Prostate gland (tissue), 2 donors: ENCODE measurements at regions not wholly inside any gene's neighbourhood (a gene's known extent, or its start where the extent isn't known, plus 50 kb on each side); places are given as distances from the start of the nearest gene placed in this dataset.
A peak's percentile ranks its signal among the peaks of the same experiment; 100 is the strongest.

Source experiments
- DNase-seq: peaks from one replicate; pipeline ENCODE4 v3.0.0-alpha.2; 2019; ENCODE audit warnings: low spot score
- H3K27ac ChIP-seq, 2 donors: fragments of 200-600 bp; sonication (generic); 2 replicates each; pipeline ENCODE4 v1.5.1; 2017 to 2019
- H3K27me3 ChIP-seq: fragments of 200-600 bp; sonication (generic); replicated peaks from 2 replicates; pipeline ENCODE4 v1.5.1; 2019; ENCODE audit not compliant: insufficient read depth
- H3K36me3 ChIP-seq, 2 donors: fragments of 200-600 bp; sonication (generic); 1 replicate in 1 of 2; 2 replicates in 1 of 2; pipeline versions ENCODE4 v1.5.1 to v1.8.1; 2017 to 2019
- H3K4me1 ChIP-seq: fragments of 200-600 bp; sonication (generic); replicated peaks from 2 replicates; pipeline ENCODE4 v1.5.1; 2019
- H3K4me3 ChIP-seq, 2 donors: fragments of 200-600 bp; sonication (generic); 2 replicates each; pipeline ENCODE4 v1.5.1; 2017 to 2019
- H3K9me3 ChIP-seq: fragments of 200-600 bp; sonication (generic); 2 replicates; pipeline ENCODE4 v1.5.1; 2017
- CTCF ChIP-seq, 4 experiments: fragments of 200-600 bp in 2 of 4; fragments of 450-650 bp in 2 of 4; sonication (generic) in 2 of 4; IDR thresholded peaks; 1 replicate in 3 of 4; 2 replicates in 1 of 4; pipeline ENCODE4 v1.5.1; 2016 to 2019; ENCODE audit warnings: antibody characterized with exemption in 4 of 4, mild to moderate bottlenecking in 2 of 4, moderate library complexity in 2 of 4
- POLR2A ChIP-seq: fragments of 450-650 bp; IDR thresholded peaks from one replicate; pipeline ENCODE4 v1.6.1; 2016; ENCODE audit warnings: antibody characterized with exemption, mild to moderate bottlenecking
- POLR2AphosphoS5 ChIP-seq: sonication (generic); formaldehyde crosslinking; IDR thresholded peaks from one replicate; pipeline ENCODE4 v1.6.1; 2017; ENCODE audit warnings: antibody characterized with exemption
- WGBS: methylation state at CpG from one replicate; pipeline ENCODE4 v1.1.5; 2018; 5-methylcytosine and 5-hydroxymethylcytosine counted together
- intact Hi-C: fragments of 100-400 bp; cut with DNase I; formaldehyde crosslinking; loops from one replicate; pipeline ENCODE4 v1.14.2; 2022

GRCh38 chr3:106673926-106674569 lies 703.2 kb upstream of the CCDC54 start:
- TF ChIP-seq POLR2AphosphoS5 (no peak), CTCF (IDR thresholded peaks at IDR 0.05) (no peak), POLR2A (no peak)
- Histone ChIP-seq H3K27me3 (no peaks in the 10 kb centered on the region), H3K27ac (no peak overlapping the region), H3K36me3 (no peaks in the 10 kb centered on the region), H3K9me3 (no peaks in the 10 kb centered on the region), H3K4me3 (no peak overlapping the region), H3K4me1 (no peaks in the 10 kb centered on the region)
- no peak for DNase-seq
- intact Hi-C loops: no loop called here
- WGBS: 85% methylated on average over 2 of the region's 2 CpGs

GRCh38 chr3:106675451-106675850 lies 701.8 kb upstream of the CCDC54 start:
- Histone ChIP-seq H3K4me1 (no peaks in the 10 kb centered on the region), H3K36me3 (no peaks in the 10 kb centered on the region), H3K27me3 (no peaks in the 10 kb centered on the region), H3K27ac (no peak overlapping the region), H3K4me3 (no peak overlapping the region), H3K9me3 (no peaks in the 10 kb centered on the region)
- 89% methylated on average over 2 of the region's 2 CpGs for WGBS
- TF ChIP-seq POLR2A (no peak), POLR2AphosphoS5 (no peak), CTCF (IDR thresholded peaks at IDR 0.05) (no peak)
- intact Hi-C loops: no loop called here
- no peak for DNase-seq

- peak overlapping the region; percentile 18 to 48 for H3K27ac ChIP-seq
- H3K4me3 ChIP-seq: no peak overlapping the region
- H3K9me3 ChIP-seq: no peaks in the 10 kb centered on the region
- DNase-seq: peak; percentile 30
- TF ChIP-seq CTCF (IDR thresholded peaks at IDR 0.05): no peak
- no peak for TF ChIP-seq POLR2A
- TF ChIP-seq POLR2AphosphoS5: no peak
- no peaks in the 10 kb centered on the region for H3K4me1 ChIP-seq
- no peaks in the 10 kb centered on the region for H3K27me3 ChIP-seq
- no peaks in the 10 kb centered on the region for H3K36me3 ChIP-seq
- intact Hi-C loops: no loop called here
- 54% methylated on average over 12 of the region's 12 CpGs for WGBS
These were observed 698.4 kb upstream of the CCDC54 start for GRCh38 chr3:106678657-106679390.

- intact Hi-C loops: no loop called here
- no peaks in the 10 kb centered on the region for H3K27me3 ChIP-seq
- H3K4me1 ChIP-seq: no peaks in the 10 kb centered on the region
- no peak overlapping the region for H3K27ac ChIP-seq
- H3K36me3 ChIP-seq: no peaks in the 10 kb centered on the region
- no peaks in the 10 kb centered on the region for H3K9me3 ChIP-seq
- H3K4me3 ChIP-seq: no peak overlapping the region
- no peak for DNase-seq
- no peak for TF ChIP-seq POLR2A
- TF ChIP-seq CTCF (IDR thresholded peaks at IDR 0.05): no peak
- no peak for TF ChIP-seq POLR2AphosphoS5
These were observed 693.2 kb upstream of the CCDC54 start for GRCh38 chr3:106683953-106684620.
